H1 (cell line): ENCODE measurements at regions not wholly inside any gene's neighbourhood (a gene's known extent, or its start where the extent isn't known, plus 50 kb on each side); places are given as distances from the start of the nearest gene placed in this dataset.

ENCODE experiments used
- CTCF ChIA-PET: fragments of 300-600 bp; sonication (Branson Sonifier 250); formaldehyde crosslinking; loops from one replicate; lab custom pipeline; 2021; ENCODE audit not compliant: partially characterized antibody; lab: Charles Lee
- POLR2A ChIA-PET: fragments of 300-600 bp; sonication (Branson Sonifier 250); formaldehyde crosslinking; loops from one replicate; lab custom pipeline; 2021; ENCODE audit warnings: inconsistent platforms; ENCODE audit not compliant: partially characterized antibody; lab: Charles Lee
- DNase-seq, 2 experiments: peaks; one replicate each; pipeline versions ENCODE4 v3.0.0 to v3.0.0-alpha.2; 2010 to 2022; ENCODE audit warnings: low spot score in 2 of 2, low read depth in 1 of 2, mixed read lengths in 1 of 2
- FAIRE-seq: peaks from 2 replicates; lab custom pipeline; 2011; peaks lifted over from hg19 to GRCh38; lab: Jason Lieb, UNC
- H2AFZ ChIP-seq: 2 replicates; pipeline ENCODE4 v1.8.1; 2012; ENCODE audit warnings: low read length, inconsistent platforms
- H2AK5ac ChIP-seq: 2 replicates; pipeline ENCODE4 v1.6.1; 2013; ENCODE audit warnings: low read depth, low read length
- H2BK120ac ChIP-seq: replicated peaks from 2 replicates; pipeline ENCODE3; 2013; ENCODE audit warnings: low read depth, low read length, inconsistent platforms
- H2BK12ac ChIP-seq: 2 replicates; pipeline ENCODE4 v1.6.1; 2013; ENCODE audit warnings: low read depth, low read length
- H2BK15ac ChIP-seq: 2 replicates; pipeline ENCODE4 v1.6.1; 2013; ENCODE audit warnings: low read length
- H2BK20ac ChIP-seq: 2 replicates; pipeline ENCODE4 v1.6.1; 2013; ENCODE audit warnings: low read length
- H2BK5ac ChIP-seq: 2 replicates; pipeline ENCODE4 v1.6.1; 2013; ENCODE audit warnings: low read depth, low read length
- H3K14ac ChIP-seq: 2 replicates; pipeline ENCODE4 v1.6.1; 2013; ENCODE audit warnings: inconsistent platforms; ENCODE audit not compliant: insufficient read length
- H3K18ac ChIP-seq: 2 replicates; pipeline ENCODE4 v1.6.1; 2013; ENCODE audit warnings: low read length; ENCODE audit errors: extremely low read depth
- H3K23ac ChIP-seq: 2 replicates; pipeline ENCODE4 v1.6.1; 2013; ENCODE audit warnings: inconsistent platforms; ENCODE audit not compliant: insufficient read length
- H3K23me2 ChIP-seq: 2 replicates; pipeline ENCODE4 v1.6.1; 2013; ENCODE audit warnings: low read depth, low read length
- H3K27ac ChIP-seq: 2 replicates; pipeline ENCODE4 v1.6.1; 2011; ENCODE audit warnings: low read depth, low read length, inconsistent platforms
- H3K27me3 ChIP-seq, 4 experiments: replicated peaks in 1 of 4; 1 replicate in 1 of 4; 2 replicates in 3 of 4; pipeline versions ENCODE4 v1.6.1 to v1.8.1; 2011 to 2013; ENCODE audit warnings: low read length in 3 of 4, mild to moderate bottlenecking in 3 of 4, inconsistent platforms in 2 of 4, mixed read lengths in 2 of 4, moderate library complexity in 1 of 4; ENCODE audit not compliant: control insufficient read depth in 3 of 4, insufficient read depth in 3 of 4; ENCODE audit errors: extremely low read depth in 1 of 4
- H3K36me3 ChIP-seq, 4 experiments: 2 replicates each; pipeline versions ENCODE4 v1.6.1 to v1.8.1; 2011 to 2013; ENCODE audit warnings: mild to moderate bottlenecking in 4 of 4, low read length in 3 of 4, moderate library complexity in 2 of 4, control low read depth in 1 of 4, inconsistent platforms in 1 of 4; ENCODE audit not compliant: insufficient read depth in 4 of 4, control insufficient read depth in 2 of 4
- H3K4ac ChIP-seq: replicated peaks from 2 replicates; pipeline ENCODE3; 2013; ENCODE audit warnings: low read length, low read depth, mixed read lengths, inconsistent platforms; ENCODE audit not compliant: insufficient read length
- H3K4me1 ChIP-seq, 4 experiments: replicated peaks in 1 of 4; 1 replicate in 1 of 4; 2 replicates in 3 of 4; pipeline versions ENCODE4 v1.6.1 to v1.8.1; 2011 to 2013; ENCODE audit warnings: low read length in 3 of 4, inconsistent platforms in 2 of 4, mixed read lengths in 1 of 4; ENCODE audit not compliant: insufficient read depth in 4 of 4, control insufficient read depth in 3 of 4
- H3K4me2 ChIP-seq, 2 experiments: 2 replicates each; pipeline versions ENCODE4 v1.6.1 to v1.8.1; 2011 to 2013; ENCODE audit warnings: low read depth in 2 of 2, low read length in 2 of 2, control low read depth in 1 of 2, inconsistent platforms in 1 of 2, mild to moderate bottlenecking in 1 of 2; ENCODE audit not compliant: insufficient read depth in 1 of 2
- H3K4me3 ChIP-seq, 4 experiments: fragments of 200-600, 300-600 bp in 1 of 4; sonication (generic), shearing (Covaris generic), sonication (Bioruptor Twin) in 1 of 4; 2 replicates each; pipeline versions ENCODE4 v1.5.1 to v1.8.1; 2011 to 2016; ENCODE audit warnings: low read length in 4 of 4, low read depth in 3 of 4, control low read depth in 2 of 4, inconsistent platforms in 2 of 4, mild to moderate bottlenecking in 2 of 4, mixed read lengths in 1 of 4, moderate library complexity in 1 of 4; ENCODE audit not compliant: insufficient read depth in 2 of 4; ENCODE audit errors: extremely low read depth in 1 of 4
- H3K56ac ChIP-seq: replicated peaks from 2 replicates; pipeline ENCODE3; 2013; ENCODE audit warnings: low read depth, mild to moderate bottlenecking, mixed read lengths, low read length, inconsistent platforms; ENCODE audit not compliant: insufficient read length
- H3K79me1 ChIP-seq: 2 replicates; pipeline ENCODE4 v1.6.1; 2013; ENCODE audit warnings: low read depth, low read length, control low read depth
- H3K79me2 ChIP-seq, 2 experiments: 2 replicates each; pipeline versions ENCODE4 v1.6.1 to v1.8.1; 2012 to 2013; ENCODE audit warnings: low read length in 2 of 2, mild to moderate bottlenecking in 2 of 2, inconsistent platforms in 1 of 2; ENCODE audit not compliant: insufficient read depth in 2 of 2, control insufficient read depth in 1 of 2
- H3K9ac ChIP-seq, 4 experiments: replicated peaks in 1 of 4; 1 replicate in 1 of 4; 2 replicates in 3 of 4; pipeline versions ENCODE4 v1.6.1 to v1.8.1; 2011 to 2013; ENCODE audit warnings: low read depth in 3 of 4, low read length in 3 of 4, control low read depth in 2 of 4, mild to moderate bottlenecking in 2 of 4, moderate library complexity in 2 of 4, inconsistent platforms in 1 of 4; ENCODE audit errors: extremely low read depth in 1 of 4
- H3K9me3 ChIP-seq, 2 experiments: 2 replicates each; pipeline versions ENCODE4 v1.6.1 to v1.8.1; 2012 to 2013; ENCODE audit warnings: mild to moderate bottlenecking in 2 of 2, moderate library complexity in 2 of 2, control low read depth in 1 of 2, inconsistent platforms in 1 of 2, low read depth in 1 of 2, low read length in 1 of 2, mixed read lengths in 1 of 2; ENCODE audit not compliant: insufficient read depth in 2 of 2
- H4K20me1 ChIP-seq, 2 experiments: replicated peaks in 1 of 2; 2 replicates each; pipeline versions ENCODE3 to v1.8.1; 2011 to 2013; ENCODE audit warnings: inconsistent platforms in 2 of 2, low read length in 2 of 2, mild to moderate bottlenecking in 1 of 2; ENCODE audit not compliant: insufficient read depth in 2 of 2, control insufficient read depth in 1 of 2
- H4K5ac ChIP-seq: 2 replicates; pipeline ENCODE4 v1.6.1; 2013; ENCODE audit warnings: low read length, low read depth, mixed read lengths, inconsistent platforms; ENCODE audit not compliant: insufficient read length
- H4K8ac ChIP-seq: 2 replicates; pipeline ENCODE4 v1.8.0; 2013; ENCODE audit warnings: mild to moderate bottlenecking, moderate library complexity, low read length, inconsistent platforms; ENCODE audit not compliant: insufficient read depth; ENCODE audit errors: extremely low read depth
- H4K91ac ChIP-seq: replicated peaks from 2 replicates; pipeline ENCODE3; 2013; ENCODE audit warnings: low read length, mixed read lengths, inconsistent platforms; ENCODE audit not compliant: insufficient read length
- CBX5 ChIP-seq: fragments of 300-800, 300-1000 bp; sonication (generic); IDR thresholded peaks from 2 replicates; pipeline ENCODE4 v1.7.1; 2016; ENCODE audit warnings: antibody characterized with exemption, low read length, low read depth
- CREB1 ChIP-seq: IDR thresholded peaks from 2 replicates; pipeline ENCODE4 v1.6.1; 2012; ENCODE audit warnings: inconsistent platforms
- MAFK ChIP-seq: IDR thresholded peaks from 2 replicates; pipeline ENCODE4 v1.6.1; 2012; ENCODE audit warnings: low read depth, mild to moderate bottlenecking, improper control_type of control experiment, low read length
- NANOG ChIP-seq: IDR thresholded peaks from 2 replicates; pipeline ENCODE4 v1.6.1; 2011; ENCODE audit warnings: low read length, low read depth, mild to moderate bottlenecking, inconsistent platforms; ENCODE audit not compliant: insufficient read depth, poor library complexity, severe bottlenecking
- NRF1 ChIP-seq: IDR thresholded peaks from 2 replicates; pipeline ENCODE4 v1.6.1; 2011; ENCODE audit warnings: mild to moderate bottlenecking, low read depth, low read length, improper control_type of control experiment
- PHF8 ChIP-seq: fragments of 200-600 bp; sonication (generic); conservative IDR thresholded peaks from 2 replicates; pipeline ENCODE4 v1.7.1; 2012; ENCODE audit warnings: low read depth, mild to moderate bottlenecking, inconsistent platforms, low read length, moderate library complexity
- POLR2A ChIP-seq, 2 experiments: IDR thresholded peaks; 1 replicate in 1 of 2; 2 replicates in 1 of 2; pipeline ENCODE4 v1.6.1; 2011; ENCODE audit warnings: low read depth in 2 of 2, low read length in 2 of 2, mild to moderate bottlenecking in 2 of 2; ENCODE audit errors: control extremely low read depth in 1 of 2
- TBP ChIP-seq: IDR thresholded peaks from 2 replicates; pipeline ENCODE4 v1.6.1; 2011; ENCODE audit warnings: low read depth, low read length, improper control_type of control experiment
- WGBS, 2 experiments: shearing (Covaris generic) in 1 of 2; methylation state at CpG; one replicate each; pipeline versions ENCODE4 v1.1.6 to v1.1.7; 2013 to 2015; ENCODE audit warnings: low lambda C conversion rate in 2 of 2, mixed read lengths in 2 of 2, inconsistent platforms in 1 of 2, low coverage in 1 of 2, missing lambda C conversion rate in 1 of 2; ENCODE audit not compliant: insufficient replicate concordance in 2 of 2, insufficient coverage in 1 of 2, insufficient read length in 1 of 2; ENCODE audit errors: extremely low coverage in 1 of 2, missing lambda C conversion rate in 1 of 2; 5-methylcytosine and 5-hydroxymethylcytosine counted together
- TF ChIP-seq, protein P1 (sequence below): IDR thresholded peaks from 2 replicates; pipeline ENCODE4 v1.6.1; 2011; ENCODE audit warnings: low read length, improper control_type of control experiment

DNA sequence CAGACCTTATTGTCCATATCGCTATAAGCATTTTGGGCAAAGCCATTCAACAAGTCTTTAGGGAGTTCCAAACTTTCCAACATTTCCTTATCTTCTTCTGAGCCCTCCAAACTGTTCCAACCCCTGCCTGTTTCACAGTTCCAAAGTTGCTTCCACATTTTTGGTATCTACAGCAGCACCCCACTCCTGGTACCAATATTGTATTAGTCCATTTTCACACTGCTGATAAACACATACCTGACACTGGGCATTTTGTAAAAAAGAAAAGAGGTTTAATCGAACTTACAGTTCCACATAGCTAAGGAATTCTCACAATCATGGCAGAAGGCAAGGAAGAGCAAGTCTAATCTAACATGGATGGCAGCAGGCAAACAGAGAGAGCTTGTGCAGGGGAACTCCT is 834.1 kb upstream of the GBE1 start:
- no peaks in the 10 kb centered on the region for H4K20me1 ChIP-seq
- 89% methylated on average over 2 of the region's 2 CpGs; no CpG with 5 or more reads in 1 of the 2 experiments for WGBS, 2 experiments
- TF ChIP-seq PHF8 (no peak), NRF1 (no peak), NANOG (no peak), POLR2A (IDR thresholded peaks at IDR 0.05; ENCODE audit: control extremely low read depth in 1 of 2, low read depth in 2 of 2, low read length in 2 of 2) (no peak), TBP (no peak), CBX5 (no peak), CREB1 (no peak), MAFK (no peak)
- TF ChIP-seq, protein P1, sequence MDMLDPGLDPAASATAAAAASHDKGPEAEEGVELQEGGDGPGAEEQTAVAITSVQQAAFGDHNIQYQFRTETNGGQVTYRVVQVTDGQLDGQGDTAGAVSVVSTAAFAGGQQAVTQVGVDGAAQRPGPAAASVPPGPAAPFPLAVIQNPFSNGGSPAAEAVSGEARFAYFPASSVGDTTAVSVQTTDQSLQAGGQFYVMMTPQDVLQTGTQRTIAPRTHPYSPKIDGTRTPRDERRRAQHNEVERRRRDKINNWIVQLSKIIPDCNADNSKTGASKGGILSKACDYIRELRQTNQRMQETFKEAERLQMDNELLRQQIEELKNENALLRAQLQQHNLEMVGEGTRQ: no peak

More for the DNA sequence above, 834.1 kb upstream of the GBE1 start:
- no peak overlapping the region for H3K23ac ChIP-seq
- H4K5ac ChIP-seq: no peak overlapping the region
- H3K79me1 ChIP-seq: no peaks in the 10 kb centered on the region
- no peak overlapping the region for H2BK5ac ChIP-seq
- no peak overlapping the region for H3K4me2 ChIP-seq
- H3K36me3 ChIP-seq: no peaks in the 10 kb centered on the region
- H3K4me3 ChIP-seq: no peak overlapping the region
- no peak overlapping the region for H3K27ac ChIP-seq
- no peak overlapping the region for H4K8ac ChIP-seq
- no peaks in the 10 kb centered on the region for H3K23me2 ChIP-seq
- H3K18ac ChIP-seq: no peak overlapping the region
- no peak overlapping the region for H2BK120ac ChIP-seq
- FAIRE-seq (no peak), DNase-seq (no peak)
- H4K91ac ChIP-seq: no peak overlapping the region
- H2BK12ac ChIP-seq: no peak overlapping the region
- CTCF ChIA-PET: no interaction called here
- no peak overlapping the region for H3K14ac ChIP-seq
- no peak overlapping the region for H3K56ac ChIP-seq
- POLR2A ChIA-PET: no interaction called here
- H3K4me1 ChIP-seq: no peaks in the 10 kb centered on the region
- H3K27me3 ChIP-seq: no peaks in the 10 kb centered on the region
- H3K79me2 ChIP-seq: no peaks in the 10 kb centered on the region
- no peak overlapping the region for H2BK15ac ChIP-seq
- H3K9me3 ChIP-seq: peaks cover 25 to 30% of the 10 kb centered on the region in 2 experiments
- no peak overlapping the region for H2AK5ac ChIP-seq
- no peak overlapping the region for H3K4ac ChIP-seq
- H2BK20ac ChIP-seq: no peak overlapping the region
- no peak overlapping the region for H3K9ac ChIP-seq
- no peak overlapping the region for H2AFZ ChIP-seq
